ENCODE measurements at regions not wholly inside any gene's neighbourhood (a gene's known extent, or its start where the extent isn't known, plus 50 kb on each side); places are given as distances from the start of the nearest gene placed in this dataset.

DNA sequence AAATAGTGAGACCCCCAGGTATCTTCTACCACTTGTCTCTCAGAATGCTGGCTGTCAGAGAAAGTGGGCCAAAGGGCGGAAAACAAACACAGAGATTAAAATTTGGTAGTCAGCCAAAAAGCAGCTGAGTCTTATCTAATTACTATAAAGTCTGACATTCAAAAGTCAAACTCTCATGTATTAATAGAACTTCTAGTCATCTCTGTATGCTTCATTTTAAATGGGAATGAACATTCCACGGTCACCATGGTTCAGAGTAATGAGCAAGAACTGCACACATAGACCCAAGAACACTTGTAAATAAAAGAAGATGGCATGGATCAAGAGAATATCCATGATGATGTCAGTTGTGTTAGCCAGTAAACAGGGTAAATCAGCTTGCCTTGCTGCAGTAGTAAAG lies 1267.0 kb upstream of the CHAC2 start:
- H3K4me1 Mint-ChIP-seq (ENCODE audit: insufficient read depth, unreplicated experiment) = no peaks in the 10 kb centered on the region
- intact Hi-C loops (cut with micrococcal nuclease) = no loop called here
- ChIA-PET CTCF (interaction anchor here (0.6 to 0.7 kb wide), 2 partner anchors 271 to 595 kb away, joined by 4 read pairs; no protein-coding TSS in a partner anchor), POLR2A (no interaction called here)
- H3K27me3 Mint-ChIP-seq (ENCODE audit: insufficient read depth, unreplicated experiment) = no peaks in the 10 kb centered on the region
- no peak overlapping the region for H3K4me3 Mint-ChIP-seq (ENCODE audit: unreplicated experiment)
- no peaks in the 10 kb centered on the region for H3K9me3 Mint-ChIP-seq (ENCODE audit: unreplicated experiment)
- no peak for DNase-seq (ENCODE audit: unreplicated experiment)
- TF ChIP-seq, protein P1, sequence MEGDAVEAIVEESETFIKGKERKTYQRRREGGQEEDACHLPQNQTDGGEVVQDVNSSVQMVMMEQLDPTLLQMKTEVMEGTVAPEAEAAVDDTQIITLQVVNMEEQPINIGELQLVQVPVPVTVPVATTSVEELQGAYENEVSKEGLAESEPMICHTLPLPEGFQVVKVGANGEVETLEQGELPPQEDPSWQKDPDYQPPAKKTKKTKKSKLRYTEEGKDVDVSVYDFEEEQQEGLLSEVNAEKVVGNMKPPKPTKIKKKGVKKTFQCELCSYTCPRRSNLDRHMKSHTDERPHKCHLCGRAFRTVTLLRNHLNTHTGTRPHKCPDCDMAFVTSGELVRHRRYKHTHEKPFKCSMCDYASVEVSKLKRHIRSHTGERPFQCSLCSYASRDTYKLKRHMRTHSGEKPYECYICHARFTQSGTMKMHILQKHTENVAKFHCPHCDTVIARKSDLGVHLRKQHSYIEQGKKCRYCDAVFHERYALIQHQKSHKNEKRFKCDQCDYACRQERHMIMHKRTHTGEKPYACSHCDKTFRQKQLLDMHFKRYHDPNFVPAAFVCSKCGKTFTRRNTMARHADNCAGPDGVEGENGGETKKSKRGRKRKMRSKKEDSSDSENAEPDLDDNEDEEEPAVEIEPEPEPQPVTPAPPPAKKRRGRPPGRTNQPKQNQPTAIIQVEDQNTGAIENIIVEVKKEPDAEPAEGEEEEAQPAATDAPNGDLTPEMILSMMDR (IDR thresholded peaks at IDR 0.05; ENCODE audit: unreplicated experiment) = no peak
- BruUV-seq (replicated peaks) = no TSS peak
- H3K36me3 Mint-ChIP-seq (ENCODE audit: insufficient read depth, unreplicated experiment) = no peaks in the 10 kb centered on the region
- H3K27ac Mint-ChIP-seq (ENCODE audit: low read depth, unreplicated experiment) = no peak overlapping the region

DNA sequence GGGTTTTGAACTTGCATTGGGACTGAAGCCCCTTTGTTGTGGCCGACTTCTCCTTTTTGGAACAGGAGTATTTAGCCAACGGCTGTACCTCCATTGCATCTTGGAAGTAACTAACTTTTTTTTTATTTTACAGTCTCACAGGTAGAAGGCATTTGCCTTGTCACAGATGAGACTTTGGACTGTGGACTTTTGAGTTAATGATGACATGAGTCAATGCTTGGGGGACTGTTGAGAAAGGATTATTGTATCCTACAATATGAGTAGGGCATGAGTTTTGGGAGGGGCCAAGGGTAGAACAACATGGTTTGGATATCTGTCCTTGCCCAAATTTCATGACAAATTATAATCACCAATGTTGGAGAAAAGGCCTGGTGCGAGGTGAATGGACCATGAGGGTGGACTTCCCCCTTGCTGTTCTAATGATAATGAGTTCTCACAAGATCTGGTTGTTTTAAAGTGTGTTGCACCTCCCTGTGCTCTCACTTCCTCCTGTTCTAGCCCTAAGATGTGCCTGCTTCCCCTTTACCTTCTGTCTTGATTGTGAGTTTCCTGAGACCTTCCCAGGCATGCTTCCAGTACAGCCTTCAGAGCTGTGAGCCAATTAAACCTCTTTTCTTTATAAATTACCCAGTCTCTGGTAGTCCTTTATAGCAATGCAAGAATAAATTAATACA lies 1269.4 kb upstream of the CHAC2 start:
- intact Hi-C loops (cut with micrococcal nuclease) = no loop called here
- Mint-ChIP-seq H3K9me3 (ENCODE audit: unreplicated experiment) (no peaks in the 10 kb centered on the region), H3K4me3 (ENCODE audit: unreplicated experiment) (no peak overlapping the region), H3K36me3 (ENCODE audit: insufficient read depth, unreplicated experiment) (no peaks in the 10 kb centered on the region), H3K27ac (ENCODE audit: low read depth, unreplicated experiment) (no peak overlapping the region), H3K27me3 (ENCODE audit: insufficient read depth, unreplicated experiment) (no peaks in the 10 kb centered on the region), H3K4me1 (ENCODE audit: insufficient read depth, unreplicated experiment) (no peaks in the 10 kb centered on the region)
- no TSS peak for BruUV-seq (replicated peaks)
- TF ChIP-seq, protein P1 (IDR thresholded peaks at IDR 0.05; ENCODE audit: unreplicated experiment) = no peak
- DNase-seq (ENCODE audit: unreplicated experiment) = no peak
- CTCF ChIA-PET = interaction anchor here (0.6 kb wide), 1 partner anchor 88 kb away, joined by 3 read pairs; no protein-coding TSS in a partner anchor
- POLR2A ChIA-PET = interaction anchor here (1.5 kb wide), 1 partner anchor 14 kb away, joined by 3 read pairs; no protein-coding TSS in a partner anchor

DNA sequence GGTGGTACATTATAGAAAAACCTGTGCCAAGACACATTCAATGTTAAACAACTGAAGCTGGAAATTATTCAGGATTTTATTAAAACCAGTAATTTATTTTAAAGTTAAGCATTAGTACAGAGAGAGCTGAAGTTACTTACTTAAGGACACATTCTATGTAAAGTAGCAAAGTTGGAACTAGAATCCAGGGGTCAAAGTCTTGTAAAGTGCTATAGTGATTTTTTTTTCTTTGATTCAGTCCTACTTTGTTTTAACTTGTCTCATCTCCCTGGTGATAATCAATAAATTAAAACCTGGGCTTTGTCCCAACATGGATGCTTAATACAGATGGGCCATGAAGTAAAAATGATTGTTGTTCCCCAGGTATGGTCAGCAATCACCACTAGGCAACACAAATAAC lies 1271.8 kb upstream of the CHAC2 start:
- POLR2A ChIA-PET = interaction anchor here (0.7 kb wide), 1 partner anchor 33 kb away, joined by 3 read pairs; no protein-coding TSS in a partner anchor
- no peaks in the 10 kb centered on the region for H3K36me3 Mint-ChIP-seq (ENCODE audit: insufficient read depth, unreplicated experiment)
- H3K4me3 Mint-ChIP-seq (ENCODE audit: unreplicated experiment) = no peak overlapping the region
- H3K9me3 Mint-ChIP-seq (ENCODE audit: unreplicated experiment) = peaks cover 8% of the 10 kb centered on the region
- no TSS peak for BruUV-seq (replicated peaks)
- CTCF ChIA-PET = interaction anchor here (0.5 to 0.6 kb wide), 2 partner anchors 20 to 76 kb away, joined by 3 to 6 read pairs; no protein-coding TSS in a partner anchor
- no peaks in the 10 kb centered on the region for H3K4me1 Mint-ChIP-seq (ENCODE audit: insufficient read depth, unreplicated experiment)
- H3K27ac Mint-ChIP-seq (ENCODE audit: low read depth, unreplicated experiment) = no peak overlapping the region
- TF ChIP-seq, protein P1 (IDR thresholded peaks at IDR 0.05; ENCODE audit: unreplicated experiment) = no peak
- no peaks in the 10 kb centered on the region for H3K27me3 Mint-ChIP-seq (ENCODE audit: insufficient read depth, unreplicated experiment)
- intact Hi-C loops (cut with micrococcal nuclease) = no loop called here
- DNase-seq (ENCODE audit: unreplicated experiment) = no peak

DNA sequence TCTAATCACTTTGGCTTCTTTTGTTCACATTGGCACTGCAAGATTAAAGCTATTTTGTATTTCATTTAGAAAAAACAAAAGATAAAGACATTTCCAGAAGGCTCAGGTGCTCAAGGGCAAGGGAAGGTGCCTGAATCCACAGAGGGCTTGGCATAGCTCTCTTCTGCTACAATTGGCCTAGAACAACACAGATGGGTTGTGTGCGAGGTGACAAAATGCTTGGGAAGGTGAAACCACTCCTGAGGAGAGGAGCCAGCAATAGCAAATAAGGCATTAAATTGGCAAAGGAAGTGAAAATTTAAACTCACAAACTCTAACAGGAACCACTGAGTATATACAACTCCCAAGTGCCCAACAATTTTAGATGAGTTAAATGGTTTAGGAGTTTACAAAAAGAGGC lies 1290.4 kb upstream of the CHAC2 start:
- no peaks in the 10 kb centered on the region for H3K36me3 Mint-ChIP-seq (ENCODE audit: insufficient read depth, unreplicated experiment)
- H3K9me3 Mint-ChIP-seq (ENCODE audit: unreplicated experiment) = peaks cover 7% of the 10 kb centered on the region
- no peak overlapping the region for H3K4me3 Mint-ChIP-seq (ENCODE audit: unreplicated experiment)
- CTCF ChIA-PET = interaction anchor here (0.6 kb wide), 1 partner anchor 506 kb away, joined by 3 read pairs; no protein-coding TSS in a partner anchor
- POLR2A ChIA-PET = no interaction called here
- no peaks in the 10 kb centered on the region for H3K27me3 Mint-ChIP-seq (ENCODE audit: insufficient read depth, unreplicated experiment)
- DNase-seq (ENCODE audit: unreplicated experiment) = no peak
- peaks cover 5% of the 10 kb centered on the region for H3K4me1 Mint-ChIP-seq (ENCODE audit: insufficient read depth, unreplicated experiment)
- BruUV-seq (replicated peaks) = no TSS peak
- intact Hi-C loops (cut with micrococcal nuclease) = no loop called here
- TF ChIP-seq, protein P1 (IDR thresholded peaks at IDR 0.05; ENCODE audit: unreplicated experiment) = no peak
- no peak overlapping the region for H3K27ac Mint-ChIP-seq (ENCODE audit: low read depth, unreplicated experiment)
